A549 (cell line): ENCODE measurements at regions not wholly inside any gene's neighbourhood (a gene's known extent, or its start where the extent isn't known, plus 50 kb on each side); places are given as distances from the start of the nearest gene placed in this dataset.

ENCODE experiments used
- EP300 ChIP-seq, 2 experiments: fragments of >200 bp; sonication (Bioruptor Twin); formaldehyde crosslinking; IDR thresholded peaks; 2 replicates in 1 of 2; 3 replicates in 1 of 2; pipeline ENCODE4 v1.6.1; 2016 to 2017
- POLR2A ChIP-seq: IDR thresholded peaks from 2 replicates; pipeline ENCODE4 v1.6.1; 2012; ENCODE audit warnings: mild to moderate bottlenecking, low read length
- TF ChIP-seq, protein P1 (sequence below): fragments of 200-600 bp; sonication (generic); IDR thresholded peaks from 2 replicates; pipeline ENCODE4 v1.6.1; 2016; ENCODE audit warnings: antibody characterized with exemption, mild to moderate bottlenecking, moderate library complexity
- TF ChIP-seq, protein P2 (sequence below): fragments of >200 bp; sonication (Bioruptor Twin); formaldehyde crosslinking; IDR thresholded peaks from 3 replicates; pipeline ENCODE4 v1.5.1; 2016

DNA sequence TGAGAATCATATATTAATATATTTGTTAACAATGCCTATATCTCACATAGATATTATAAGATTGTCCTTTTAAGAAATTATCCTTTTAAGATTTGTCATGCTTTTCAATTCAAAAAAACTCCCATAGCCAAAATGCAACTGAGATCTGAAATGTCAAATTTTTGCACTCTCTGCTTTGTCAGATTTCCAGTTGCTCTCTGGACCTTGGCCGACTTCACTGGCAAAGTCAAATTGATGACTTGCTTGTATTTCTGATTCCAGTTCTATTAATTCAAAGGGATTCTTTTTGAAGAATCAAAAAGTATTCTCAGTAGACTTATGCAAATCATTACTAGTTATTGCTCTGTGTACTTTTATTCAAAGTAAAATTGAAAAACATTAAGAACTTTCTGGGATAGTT, 101.2 kb upstream of the SCEL start:
- TF ChIP-seq, protein P1, sequence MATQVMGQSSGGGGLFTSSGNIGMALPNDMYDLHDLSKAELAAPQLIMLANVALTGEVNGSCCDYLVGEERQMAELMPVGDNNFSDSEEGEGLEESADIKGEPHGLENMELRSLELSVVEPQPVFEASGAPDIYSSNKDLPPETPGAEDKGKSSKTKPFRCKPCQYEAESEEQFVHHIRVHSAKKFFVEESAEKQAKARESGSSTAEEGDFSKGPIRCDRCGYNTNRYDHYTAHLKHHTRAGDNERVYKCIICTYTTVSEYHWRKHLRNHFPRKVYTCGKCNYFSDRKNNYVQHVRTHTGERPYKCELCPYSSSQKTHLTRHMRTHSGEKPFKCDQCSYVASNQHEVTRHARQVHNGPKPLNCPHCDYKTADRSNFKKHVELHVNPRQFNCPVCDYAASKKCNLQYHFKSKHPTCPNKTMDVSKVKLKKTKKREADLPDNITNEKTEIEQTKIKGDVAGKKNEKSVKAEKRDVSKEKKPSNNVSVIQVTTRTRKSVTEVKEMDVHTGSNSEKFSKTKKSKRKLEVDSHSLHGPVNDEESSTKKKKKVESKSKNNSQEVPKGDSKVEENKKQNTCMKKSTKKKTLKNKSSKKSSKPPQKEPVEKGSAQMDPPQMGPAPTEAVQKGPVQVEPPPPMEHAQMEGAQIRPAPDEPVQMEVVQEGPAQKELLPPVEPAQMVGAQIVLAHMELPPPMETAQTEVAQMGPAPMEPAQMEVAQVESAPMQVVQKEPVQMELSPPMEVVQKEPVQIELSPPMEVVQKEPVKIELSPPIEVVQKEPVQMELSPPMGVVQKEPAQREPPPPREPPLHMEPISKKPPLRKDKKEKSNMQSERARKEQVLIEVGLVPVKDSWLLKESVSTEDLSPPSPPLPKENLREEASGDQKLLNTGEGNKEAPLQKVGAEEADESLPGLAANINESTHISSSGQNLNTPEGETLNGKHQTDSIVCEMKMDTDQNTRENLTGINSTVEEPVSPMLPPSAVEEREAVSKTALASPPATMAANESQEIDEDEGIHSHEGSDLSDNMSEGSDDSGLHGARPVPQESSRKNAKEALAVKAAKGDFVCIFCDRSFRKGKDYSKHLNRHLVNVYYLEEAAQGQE: no peak
- TF ChIP-seq POLR2A (no peak), EP300 (IDR thresholded peaks at IDR 0.05) (no peak)
- TF ChIP-seq, protein P2, sequence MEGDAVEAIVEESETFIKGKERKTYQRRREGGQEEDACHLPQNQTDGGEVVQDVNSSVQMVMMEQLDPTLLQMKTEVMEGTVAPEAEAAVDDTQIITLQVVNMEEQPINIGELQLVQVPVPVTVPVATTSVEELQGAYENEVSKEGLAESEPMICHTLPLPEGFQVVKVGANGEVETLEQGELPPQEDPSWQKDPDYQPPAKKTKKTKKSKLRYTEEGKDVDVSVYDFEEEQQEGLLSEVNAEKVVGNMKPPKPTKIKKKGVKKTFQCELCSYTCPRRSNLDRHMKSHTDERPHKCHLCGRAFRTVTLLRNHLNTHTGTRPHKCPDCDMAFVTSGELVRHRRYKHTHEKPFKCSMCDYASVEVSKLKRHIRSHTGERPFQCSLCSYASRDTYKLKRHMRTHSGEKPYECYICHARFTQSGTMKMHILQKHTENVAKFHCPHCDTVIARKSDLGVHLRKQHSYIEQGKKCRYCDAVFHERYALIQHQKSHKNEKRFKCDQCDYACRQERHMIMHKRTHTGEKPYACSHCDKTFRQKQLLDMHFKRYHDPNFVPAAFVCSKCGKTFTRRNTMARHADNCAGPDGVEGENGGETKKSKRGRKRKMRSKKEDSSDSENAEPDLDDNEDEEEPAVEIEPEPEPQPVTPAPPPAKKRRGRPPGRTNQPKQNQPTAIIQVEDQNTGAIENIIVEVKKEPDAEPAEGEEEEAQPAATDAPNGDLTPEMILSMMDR: no peak
